Gastroesophageal sphincter (tissue), 4 donors: ENCODE measurements at regions not wholly inside any gene's neighbourhood (a gene's known extent, or its start where the extent isn't known, plus 50 kb on each side); places are given as distances from the start of the nearest gene placed in this dataset.
"Not testable (repeated sequence)": the region's sequence is repeated elsewhere in the genome, so short reads cannot be mapped to it uniquely, and the experiment has no call there.

Experiments used
- ATAC-seq: fragments of 150-250 bp; one replicate; pipeline ENCODE4 v1.9.1; 2016; ENCODE audit warnings: mild to moderate bottlenecking, moderate library complexity
- H3K27ac ChIP-seq, 4 donors: fragments of 200-600 bp; sonication (generic) in 3 of 4; 1 replicate in 3 of 4; 2 replicates in 1 of 4; pipeline ENCODE4 v1.5.1; 2016 to 2019
- H3K27me3 ChIP-seq: fragments of 200-600 bp; sonication (generic); one replicate; pipeline ENCODE4 v1.5.1; 2019
- H3K36me3 ChIP-seq, 2 donors: fragments of 200-600 bp; sonication (generic); one replicate each; pipeline ENCODE4 v1.5.1; 2019; ENCODE audit warnings: control low read depth in 1 of 2
- H3K4me1 ChIP-seq, 3 donors: fragments of 200-600 bp; sonication (generic); 1 replicate in 2 of 3; 2 replicates in 1 of 3; pipeline ENCODE4 v1.5.1; 2016 to 2019; ENCODE audit warnings: control low read depth in 2 of 3
- H3K4me3 ChIP-seq, 2 donors: fragments of 200-600 bp; sonication (generic); one replicate each; pipeline ENCODE4 v1.5.1; 2019; ENCODE audit warnings: mild to moderate bottlenecking in 1 of 2, moderate library complexity in 1 of 2
- H3K9me3 ChIP-seq, 3 donors: fragments of 200-600 bp; sonication (generic); one replicate each; pipeline ENCODE4 v1.5.1; 2017 to 2019; ENCODE audit warnings: control low read depth in 2 of 3
- CTCF ChIP-seq, 4 experiments: fragments of 200-600 bp in 2 of 4; fragments of 450-650 bp in 2 of 4; sonication (generic) in 1 of 4; IDR thresholded peaks; one replicate each; pipeline ENCODE4 v1.5.1; 2017 to 2019; ENCODE audit warnings: antibody characterized with exemption in 4 of 4, mild to moderate bottlenecking in 2 of 4, moderate library complexity in 2 of 4
- EP300 ChIP-seq: sonication (generic); formaldehyde crosslinking; IDR thresholded peaks from one replicate; pipeline ENCODE4 v1.6.1; 2017; ENCODE audit warnings: antibody characterized with exemption, mild to moderate bottlenecking
- POLR2A ChIP-seq, 2 donors: fragments of 450-650 bp; IDR thresholded peaks; one replicate each; pipeline ENCODE4 v1.6.1; 2017; ENCODE audit warnings: antibody characterized with exemption in 2 of 2, mild to moderate bottlenecking in 2 of 2, moderate library complexity in 1 of 2
- POLR2AphosphoS5 ChIP-seq: sonication (generic); formaldehyde crosslinking; IDR thresholded peaks from one replicate; pipeline ENCODE4 v1.6.1; 2017; ENCODE audit warnings: antibody characterized with exemption
- WGBS, 2 donors: methylation state at CpG; one replicate each; pipeline ENCODE4 v1.1.5; 2018; ENCODE audit warnings: low coverage in 1 of 2; 5-methylcytosine and 5-hydroxymethylcytosine counted together

DNA sequence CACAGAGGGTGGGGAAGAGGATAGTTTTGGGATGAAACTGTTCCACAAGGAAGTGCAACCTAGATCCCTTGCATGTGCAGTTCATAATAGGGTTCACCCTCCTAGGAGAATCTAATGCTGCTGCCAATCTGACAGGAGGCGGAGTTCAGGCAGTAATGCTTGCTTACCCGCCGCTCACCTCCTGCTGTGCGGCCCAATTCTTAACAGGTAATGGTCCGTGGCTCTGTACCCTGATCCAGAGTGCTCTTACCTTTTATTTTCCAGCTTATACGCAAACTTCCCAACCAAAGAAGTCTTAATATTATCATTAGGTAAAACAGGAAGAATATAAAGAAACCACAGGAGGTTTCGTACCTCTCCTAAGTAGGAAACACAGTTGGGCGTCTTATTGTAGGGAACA is 82.7 kb upstream of the CD302 start:
- WGBS, 2 donors = 98 to 100% methylated on average over 8 of the region's 8 CpGs
- Histone ChIP-seq H3K9me3 (no peaks in the 10 kb centered on the region), H3K4me3 (no peak overlapping the region), H3K27me3 (no peaks in the 10 kb centered on the region), H3K36me3 (no peaks in the 10 kb centered on the region), H3K4me1 (no peaks in the 10 kb centered on the region), H3K27ac (no peak overlapping the region)
- TF ChIP-seq POLR2A (IDR thresholded peaks at IDR 0.05) = no peak
- TF ChIP-seq EP300 = no peak
- TF ChIP-seq POLR2AphosphoS5 = no peak
- TF ChIP-seq CTCF (IDR thresholded peaks at IDR 0.05) = no peak
- ATAC-seq = no peak

DNA sequence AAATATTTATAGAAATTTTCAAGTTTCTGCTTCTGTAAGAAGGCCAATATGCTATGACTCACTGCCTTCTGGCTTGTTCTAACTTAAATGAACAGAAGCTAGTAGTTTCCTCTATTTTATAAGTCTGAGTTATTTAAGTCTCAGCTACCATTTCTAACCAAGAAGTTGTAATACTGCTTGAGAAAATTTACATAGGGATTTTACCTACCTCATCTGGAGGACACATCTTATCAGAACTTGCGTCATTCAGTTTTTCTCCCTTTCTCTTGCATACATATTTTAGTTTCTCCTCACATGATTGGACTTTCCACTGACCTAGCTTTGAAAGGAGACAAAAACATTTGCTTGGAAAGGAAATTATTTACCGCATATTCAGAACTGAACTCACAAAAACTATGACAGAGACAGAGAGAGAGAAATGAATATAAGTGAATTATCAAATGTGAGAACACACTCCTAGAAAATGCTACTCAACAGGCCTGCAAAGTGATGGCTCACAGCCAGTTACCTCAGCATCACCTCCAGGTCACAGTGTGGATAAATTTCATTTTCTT is 81.1 kb upstream of the CD302 start:
- ATAC-seq = no peak
- Histone ChIP-seq H3K27me3 (no peaks in the 10 kb centered on the region), H3K4me3 (no peak overlapping the region), H3K36me3 (no peaks in the 10 kb centered on the region), H3K9me3 (no peaks in the 10 kb centered on the region), H3K4me1 (no peaks in the 10 kb centered on the region), H3K27ac (no peak overlapping the region)
- WGBS, 2 donors = 58 to 71% methylated on average over 1 to 2 of the region's 2 CpGs
- no peak for TF ChIP-seq EP300
- TF ChIP-seq POLR2AphosphoS5 = no peak
- TF ChIP-seq POLR2A (IDR thresholded peaks at IDR 0.05) = no peak
- TF ChIP-seq CTCF (IDR thresholded peaks at IDR 0.05) = no peak

- Histone ChIP-seq H3K9me3 (no peaks in the 10 kb centered on the region), H3K4me3 (no peak overlapping the region), H3K36me3 (no peaks in the 10 kb centered on the region), H3K27ac (no peak overlapping the region), H3K27me3 (no peaks in the 10 kb centered on the region), H3K4me1 (no peaks in the 10 kb centered on the region)
- peak; percentile 72 for ATAC-seq
- 83 to 90% methylated on average over 3 of the region's 3 CpGs for WGBS, 2 donors
- TF ChIP-seq POLR2A (IDR thresholded peaks at IDR 0.05) = no peak
- no peak for TF ChIP-seq CTCF (IDR thresholded peaks at IDR 0.05)
- no peak for TF ChIP-seq EP300
Observed at GRCh38 chr2:159875083-159875482, 77.1 kb upstream of the CD302 start.

GRCh38 chr2:159873258-159873657 is 75.2 kb upstream of the CD302 start:
- Histone ChIP-seq H3K4me3 (no peak overlapping the region), H3K9me3 (no peaks in the 10 kb centered on the region), H3K27me3 (no peaks in the 10 kb centered on the region), H3K36me3 (no peaks in the 10 kb centered on the region), H3K4me1 (no peaks in the 10 kb centered on the region), H3K27ac (no peak overlapping the region)
- peak; percentile 57 for ATAC-seq
- TF ChIP-seq POLR2AphosphoS5 = no peak
- no peak for TF ChIP-seq POLR2A (IDR thresholded peaks at IDR 0.05)
- TF ChIP-seq EP300 = no peak
- no peak for TF ChIP-seq CTCF (IDR thresholded peaks at IDR 0.05)
- WGBS, 2 donors = 47 to 59% methylated on average over 3 of the region's 3 CpGs

GRCh38 chr2:159872353-159872752 is 74.3 kb upstream of the CD302 start:
- no peaks in the 10 kb centered on the region for H3K9me3 ChIP-seq
- H3K36me3 ChIP-seq = no peaks in the 10 kb centered on the region
- WGBS, 2 donors = 87 to 88% methylated on average over 2 of the region's 2 CpGs
- no peak for ATAC-seq
- no peak overlapping the region for H3K4me3 ChIP-seq
- no peaks in the 10 kb centered on the region for H3K4me1 ChIP-seq
- H3K27me3 ChIP-seq = no peaks in the 10 kb centered on the region
- no peak overlapping the region for H3K27ac ChIP-seq
- TF ChIP-seq POLR2A (IDR thresholded peaks at IDR 0.05) (no peak), CTCF (IDR thresholded peaks at IDR 0.05) (no peak), EP300 (no peak)

- H3K9me3 ChIP-seq, H3K27me3 ChIP-seq, H3K4me3 ChIP-seq, ATAC-seq, H3K27ac ChIP-seq, H3K36me3 ChIP-seq, H3K4me1 ChIP-seq: not testable (repeated sequence)
- 82 to 89% methylated on average over 6 to 7 of the region's 7 CpGs for WGBS, 2 donors
Observed at GRCh38 chr2:159868598-159869159, 70.7 kb upstream of the CD302 start.
